B cell (primary cell): ENCODE measurements at regions not wholly inside any gene's neighbourhood (a gene's known extent, or its start where the extent isn't known, plus 50 kb on each side); places are given as distances from the start of the nearest gene placed in this dataset.

Experiments used
- ATAC-seq: fragments of 200-7000 bp; cut with Tn5 transposase; one replicate; pipeline ENCODE4 v1.10.0; 2021; ENCODE audit warnings: low read depth, mild to moderate bottlenecking, moderate number of reproducible peaks, moderate library complexity
- CTCF ChIA-PET: fragments of 350-600 bp; sonication (Branson Sonifier 250); formaldehyde crosslinking; loops from one replicate; lab custom pipeline; 2021; ENCODE audit warnings: antibody characterized with exemption, inconsistent platforms; lab: Charles Lee
- POLR2A ChIA-PET: fragments of 350-600 bp; sonication (Branson Sonifier 250); formaldehyde crosslinking; loops from one replicate; lab custom pipeline; 2021; ENCODE audit warnings: antibody characterized with exemption; lab: Charles Lee
- DNase-seq: peaks from one replicate; pipeline ENCODE4 v3.0.0; 2013
- H2AFZ ChIP-seq: 2 replicates; pipeline ENCODE4 v1.6.1; 2012; ENCODE audit warnings: mild to moderate bottlenecking, low read depth, low read length; ENCODE audit not compliant: insufficient read depth, poor library complexity, severe bottlenecking
- H3K27ac ChIP-seq, 2 donors: 1 replicate in 1 of 2; 2 replicates in 1 of 2; pipeline ENCODE4 v1.5.1; 2012 to 2013; ENCODE audit warnings: low read length in 2 of 2, mild to moderate bottlenecking in 2 of 2, moderate library complexity in 1 of 2
- H3K27me3 ChIP-seq, 4 experiments: fragments of 200-600 bp in 1 of 4; sonication (generic) in 1 of 4; replicated peaks in 1 of 4; 1 replicate in 2 of 4; 2 replicates in 2 of 4; pipeline versions ENCODE4 v1.6.1 to v1.7.0; 2013 to 2016; ENCODE audit warnings: low read length in 3 of 4, mild to moderate bottlenecking in 2 of 4, mixed read lengths in 1 of 4, moderate library complexity in 1 of 4; ENCODE audit not compliant: insufficient read depth in 4 of 4, control insufficient read depth in 3 of 4; ENCODE audit errors: control extremely low read depth in 1 of 4
- H3K36me3 ChIP-seq, 2 experiments: replicated peaks in 1 of 2; 1 replicate in 1 of 2; 2 replicates in 1 of 2; pipeline versions ENCODE4 v1.6.1 to v1.7.1; 2013; ENCODE audit warnings: low read length in 1 of 2; ENCODE audit not compliant: insufficient read depth in 2 of 2, control insufficient read depth in 1 of 2; ENCODE audit errors: control extremely low read depth in 1 of 2, extremely low read depth in 1 of 2
- H3K4me1 ChIP-seq, 2 donors: fragments of 200-600 bp in 1 of 2; sonication (generic) in 1 of 2; 1 replicate in 1 of 2; 2 replicates in 1 of 2; pipeline versions ENCODE4 v1.5.1 to v1.6.1; 2013 to 2017; ENCODE audit warnings: low read length in 2 of 2; ENCODE audit not compliant: control insufficient read depth in 2 of 2, insufficient read depth in 2 of 2
- H3K4me2 ChIP-seq: replicated peaks from 2 replicates; pipeline ENCODE3; 2012; ENCODE audit warnings: mild to moderate bottlenecking, low read depth, low read length; ENCODE audit not compliant: poor library complexity, severe bottlenecking
- H3K4me3 ChIP-seq, 5 experiments: fragments of 200-600 bp in 1 of 5; sonication (generic) in 1 of 5; 1 replicate in 3 of 5; 2 replicates in 2 of 5; pipeline versions ENCODE4 v1.5.1 to v1.7.0; 2011 to 2016; ENCODE audit warnings: low read length in 4 of 5, mild to moderate bottlenecking in 4 of 5, low read depth in 2 of 5, control low read depth in 1 of 5, moderate library complexity in 1 of 5; ENCODE audit not compliant: insufficient read depth in 1 of 5; ENCODE audit errors: control extremely low read depth in 1 of 5, extremely low read depth in 1 of 5
- H3K79me2 ChIP-seq: fragments of 200-600 bp; sonication (generic); one replicate; pipeline ENCODE4 v1.6.0; 2016; ENCODE audit warnings: low read length; ENCODE audit not compliant: control insufficient read depth, insufficient read depth
- H3K9ac ChIP-seq: fragments of 200-600 bp; sonication (generic); 2 replicates; pipeline ENCODE4 v1.6.1; 2017; ENCODE audit warnings: mild to moderate bottlenecking, low read length, moderate library complexity
- H3K9me3 ChIP-seq, 3 donors: one replicate each; pipeline versions ENCODE4 v1.6.1 to v1.7.1; 2013; ENCODE audit warnings: low read length in 2 of 3; ENCODE audit not compliant: control insufficient read depth in 2 of 3, insufficient read depth in 1 of 3; ENCODE audit errors: control extremely low read depth in 1 of 3
- H4K20me1 ChIP-seq: 2 replicates; pipeline ENCODE4 v1.6.0; 2012; ENCODE audit warnings: mild to moderate bottlenecking, low read length; ENCODE audit not compliant: insufficient read depth, control insufficient read depth, poor library complexity, severe bottlenecking
- H3K27ac Mint-ChIP-seq: one replicate; pipeline ENCODE4 v1.8.0; 2021; ENCODE audit warnings: mixed read lengths
- H3K27me3 Mint-ChIP-seq: one replicate; pipeline ENCODE4 v1.8.0; 2021; ENCODE audit warnings: mixed read lengths
- H3K4me1 Mint-ChIP-seq: one replicate; pipeline ENCODE4 v1.8.0; 2021; ENCODE audit warnings: mixed read lengths
- H3K4me3 Mint-ChIP-seq: one replicate; pipeline ENCODE4 v1.8.0; 2021; ENCODE audit warnings: mixed read lengths
- H3K9me3 Mint-ChIP-seq: one replicate; pipeline ENCODE4 v1.8.0; 2022; ENCODE audit warnings: mixed read lengths; ENCODE audit not compliant: insufficient read depth
- EZH2 ChIP-seq: IDR thresholded peaks from 2 replicates; pipeline ENCODE4 v1.6.1; 2012; ENCODE audit warnings: borderline replicate concordance, low read depth, mild to moderate bottlenecking, moderate library complexity, low read length; ENCODE audit not compliant: insufficient read depth, poor library complexity, severe bottlenecking
- WGBS: methylation state at CpG from one replicate; pipeline ENCODE4 v1.1.5; 2013; ENCODE audit warnings: missing lambda C conversion rate; ENCODE audit not compliant: insufficient coverage; 5-methylcytosine and 5-hydroxymethylcytosine counted together
- intact Hi-C: fragments of 100-400 bp; cut with micrococcal nuclease; formaldehyde crosslinking; loops from one replicate; pipeline ENCODE4 v1.10.0; 2022
- TF ChIP-seq, protein P1 (sequence below): fragments of 200-600 bp; IDR thresholded peaks from one replicate; pipeline ENCODE4 v1.8.0; 2022; ENCODE audit warnings: antibody characterized with exemption, mild to moderate bottlenecking

DNA sequence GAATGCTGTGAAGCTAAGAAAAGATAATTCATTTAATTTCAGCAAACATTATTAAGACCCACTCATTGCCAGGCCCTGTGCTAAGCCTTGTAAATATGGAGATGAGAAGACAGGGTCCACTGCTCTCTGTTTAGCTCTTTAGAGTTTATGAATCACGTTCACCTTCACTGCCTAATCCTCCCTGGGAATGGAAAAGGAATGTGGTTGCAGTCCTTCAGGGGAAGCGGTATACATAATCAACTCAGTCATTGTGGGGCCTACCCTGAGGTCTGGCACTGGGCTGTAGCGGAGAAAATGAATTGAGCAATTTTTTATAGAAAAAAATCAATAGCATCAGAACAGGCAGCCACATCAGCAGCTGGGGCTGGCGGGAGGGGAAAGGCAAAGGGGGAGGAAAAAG, 412.1 kb upstream of the NFIA start:
- Histone ChIP-seq H3K4me1 (no peaks in the 10 kb centered on the region), H3K79me2 (no peaks in the 10 kb centered on the region), H3K4me2 (no peak overlapping the region), H2AFZ (no peak overlapping the region), H3K9ac (no peak overlapping the region), H3K4me3 (no peak overlapping the region), H3K27ac (no peak overlapping the region), H3K36me3 (no peaks in the 10 kb centered on the region), H3K9me3 (no peaks in the 10 kb centered on the region), H4K20me1 (no peaks in the 10 kb centered on the region), H3K27me3 (no peaks in the 10 kb centered on the region)
- no peaks in the 10 kb centered on the region for H3K27me3 Mint-ChIP-seq
- ChIA-PET POLR2A (no interaction called here), CTCF (no interaction called here)
- no peak overlapping the region for H3K27ac Mint-ChIP-seq
- H3K9me3 Mint-ChIP-seq: no peaks in the 10 kb centered on the region
- no peaks in the 10 kb centered on the region for H3K4me1 Mint-ChIP-seq
- WGBS: 80% methylated on average over 1 of the region's 4 CpGs
- no peak for TF ChIP-seq EZH2
- TF ChIP-seq, protein P1, sequence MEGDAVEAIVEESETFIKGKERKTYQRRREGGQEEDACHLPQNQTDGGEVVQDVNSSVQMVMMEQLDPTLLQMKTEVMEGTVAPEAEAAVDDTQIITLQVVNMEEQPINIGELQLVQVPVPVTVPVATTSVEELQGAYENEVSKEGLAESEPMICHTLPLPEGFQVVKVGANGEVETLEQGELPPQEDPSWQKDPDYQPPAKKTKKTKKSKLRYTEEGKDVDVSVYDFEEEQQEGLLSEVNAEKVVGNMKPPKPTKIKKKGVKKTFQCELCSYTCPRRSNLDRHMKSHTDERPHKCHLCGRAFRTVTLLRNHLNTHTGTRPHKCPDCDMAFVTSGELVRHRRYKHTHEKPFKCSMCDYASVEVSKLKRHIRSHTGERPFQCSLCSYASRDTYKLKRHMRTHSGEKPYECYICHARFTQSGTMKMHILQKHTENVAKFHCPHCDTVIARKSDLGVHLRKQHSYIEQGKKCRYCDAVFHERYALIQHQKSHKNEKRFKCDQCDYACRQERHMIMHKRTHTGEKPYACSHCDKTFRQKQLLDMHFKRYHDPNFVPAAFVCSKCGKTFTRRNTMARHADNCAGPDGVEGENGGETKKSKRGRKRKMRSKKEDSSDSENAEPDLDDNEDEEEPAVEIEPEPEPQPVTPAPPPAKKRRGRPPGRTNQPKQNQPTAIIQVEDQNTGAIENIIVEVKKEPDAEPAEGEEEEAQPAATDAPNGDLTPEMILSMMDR: no peak
- intact Hi-C loops: no loop called here
- H3K4me3 Mint-ChIP-seq: no peak overlapping the region
- ATAC-seq (no peak), DNase-seq (no peak)

DNA sequence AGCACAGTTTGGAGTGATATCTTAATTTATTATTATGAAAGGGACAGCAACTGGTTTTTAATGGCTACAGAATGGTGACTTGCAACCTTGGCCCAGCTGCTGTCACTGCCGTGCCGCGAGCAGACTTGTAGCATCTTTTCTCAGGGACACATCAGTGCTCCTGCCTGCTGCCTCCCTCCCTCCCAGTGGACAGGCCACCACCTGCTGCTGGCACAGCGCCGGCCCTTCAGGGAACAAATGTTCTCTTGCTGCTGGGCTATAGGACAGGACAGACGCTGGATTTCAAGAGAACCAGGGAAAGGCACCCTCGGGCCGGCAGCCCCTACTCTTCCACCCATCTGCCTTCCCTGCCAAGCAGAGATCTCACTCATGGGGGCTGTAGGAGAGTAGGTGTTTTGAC, 413.8 kb upstream of the NFIA start:
- Histone ChIP-seq H3K36me3 (no peaks in the 10 kb centered on the region), H2AFZ (no peak overlapping the region), H3K4me3 (no peak overlapping the region), H4K20me1 (no peaks in the 10 kb centered on the region), H3K27ac (no peak overlapping the region), H3K27me3 (no peaks in the 10 kb centered on the region), H3K9me3 (no peaks in the 10 kb centered on the region), H3K4me1 (no peaks in the 10 kb centered on the region), H3K9ac (no peak overlapping the region), H3K79me2 (no peaks in the 10 kb centered on the region), H3K4me2 (no peak overlapping the region)
- no peaks in the 10 kb centered on the region for H3K4me1 Mint-ChIP-seq
- H3K27me3 Mint-ChIP-seq: no peaks in the 10 kb centered on the region
- H3K27ac Mint-ChIP-seq: no peak overlapping the region
- POLR2A ChIA-PET: no interaction called here
- TF ChIP-seq, protein P1: no peak
- no peak for TF ChIP-seq EZH2
- intact Hi-C loops: no loop called here
- DNase-seq (no peak), ATAC-seq (no peak)
- WGBS: 95% methylated on average over 5 of the region's 8 CpGs
- no peak overlapping the region for H3K4me3 Mint-ChIP-seq
- CTCF ChIA-PET: no interaction called here
- H3K9me3 Mint-ChIP-seq: no peaks in the 10 kb centered on the region
